ENCODE measurements at regions not wholly inside any gene's neighbourhood (a gene's known extent, or its start where the extent isn't known, plus 50 kb on each side); places are given as distances from the start of the nearest gene placed in this dataset.

GRCh38 chr20:48433178-48433577 is 394.6 kb downstream of the PREX1 start:
- no peak for DNase-seq

GRCh38 chr20:48432494-48432832 is 395.3 kb downstream of the PREX1 start:
- no peak for DNase-seq

GRCh38 chr20:48431653-48432493 is 395.9 kb downstream of the PREX1 start:
- no peak for DNase-seq

GRCh38 chr20:48426630-48427029 is 401.2 kb downstream of the PREX1 start:
- DNase-seq = no peak

GRCh38 chr20:48425817-48426612 is 401.8 kb downstream of the PREX1 start:
- no peak for DNase-seq

GRCh38 chr20:48425321-48425720 is 402.5 kb downstream of the PREX1 start:
- DNase-seq = no peak

- DNase-seq = no peak
These were observed 405.4 kb downstream of the PREX1 start for GRCh38 chr20:48422242-48422960.

- DNase-seq = no peak
These were observed 406.3 kb downstream of the PREX1 start for GRCh38 chr20:48421547-48421946.

- DNase-seq = no peak
These were observed 407.6 kb downstream of the PREX1 start for GRCh38 chr20:48420176-48420575.

GRCh38 chr20:48419173-48419572 is 408.6 kb downstream of the PREX1 start:
- no peak for DNase-seq

- no peak for DNase-seq
These were observed 411.8 kb downstream of the PREX1 start for GRCh38 chr20:48416002-48416401.

GRCh38 chr20:48414786-48415185 is 413.0 kb downstream of the PREX1 start:
- no peak for DNase-seq

- no peak for DNase-seq
These were observed 415.8 kb downstream of the PREX1 start for GRCh38 chr20:48411919-48412522.

- no peak for DNase-seq
These were observed 416.6 kb downstream of the PREX1 start for GRCh38 chr20:48411245-48411644.

GRCh38 chr20:48409055-48409615 is 418.7 kb downstream of the PREX1 start:
- no peak for DNase-seq

- no peak for DNase-seq
These were observed 420.1 kb downstream of the PREX1 start for GRCh38 chr20:48407710-48408109.

- DNase-seq = no peak
These were observed 420.9 kb downstream of the PREX1 start for GRCh38 chr20:48406912-48407340.

- no peak for DNase-seq
These were observed 421.3 kb downstream of the PREX1 start for GRCh38 chr20:48406498-48406897.

- DNase-seq = no peak
These were observed 421.9 kb downstream of the PREX1 start for GRCh38 chr20:48405909-48406308.

- DNase-seq = no peak
These were observed 423.2 kb downstream of the PREX1 start for GRCh38 chr20:48404598-48404997.

- peak; percentile 85 for DNase-seq
These were observed 424.5 kb downstream of the PREX1 start for GRCh38 chr20:48403167-48403761.

- no peak for DNase-seq
These were observed 426.4 kb downstream of the PREX1 start for GRCh38 chr20:48401359-48401758.

All from NCI-H1105 (cell line).